NB4 (cell line): ENCODE measurements at regions not wholly inside any gene's neighbourhood (a gene's known extent, or its start where the extent isn't known, plus 50 kb on each side); places are given as distances from the start of the nearest gene placed in this dataset.

Experiments used
- CTCF ChIP-seq: IDR thresholded peaks from one replicate; pipeline ENCODE4 v1.5.1; 2012; ENCODE audit warnings: low read depth, low read length
- MAX ChIP-seq: IDR thresholded peaks from 2 replicates; pipeline ENCODE4 v1.6.1; 2011; ENCODE audit warnings: low read depth, low read length
- POLR2A ChIP-seq: IDR thresholded peaks from 2 replicates; pipeline ENCODE4 v1.6.1; 2011; ENCODE audit warnings: mild to moderate bottlenecking; ENCODE audit not compliant: insufficient read length; ENCODE audit errors: extremely low read depth

- TF ChIP-seq POLR2A (no peak), CTCF (no peak), MAX (no peak)
Measured at GRCh38 chr2:201975964-201976612, 57.6 kb upstream of the FZD7 start.
